SK-N-SH treated with all-trans-retinoic acid at 6 μM for 48 hours (cell line): ENCODE measurements at regions not wholly inside any gene's neighbourhood (a gene's known extent, or its start where the extent isn't known, plus 50 kb on each side); places are given as distances from the start of the nearest gene placed in this dataset.
"Not testable (repeated sequence)": the region's sequence is repeated elsewhere in the genome, so short reads cannot be mapped to it uniquely, and the experiment has no call there.

Source experiments
- ATAC-seq: fragments of 200-7000 bp; cut with Tn5 transposase; 3 replicates; pipeline ENCODE4 v1.9.1; 2020; ENCODE audit warnings: mild to moderate bottlenecking, moderate library complexity
- ARNTL ChIP-seq: fragments of 450-650 bp; formaldehyde crosslinking; IDR thresholded peaks from 2 replicates; pipeline ENCODE4 v1.5.0; 2020; ENCODE audit warnings: low read depth, mild to moderate bottlenecking, moderate library complexity, borderline replicate concordance
- BACH2 ChIP-seq: fragments of 250-450 bp; sonication (Bioruptor Pico); IDR thresholded peaks from 2 replicates; pipeline ENCODE4 v1.9.0; 2021; ENCODE audit warnings: mild to moderate bottlenecking, borderline replicate concordance
- CREB5 ChIP-seq: fragments of 250-450 bp; sonication (Bioruptor Pico); IDR thresholded peaks from 2 replicates; pipeline ENCODE4 v1.5.1; 2020; ENCODE audit warnings: low read depth, mild to moderate bottlenecking, moderate library complexity
- CSDC2 ChIP-seq: fragments of 250-450 bp; sonication (Bioruptor Pico); IDR thresholded peaks from 2 replicates; pipeline ENCODE4 v1.5.0; 2020; ENCODE audit warnings: mild to moderate bottlenecking, moderate library complexity
- CSRNP3 ChIP-seq: fragments of 250-450 bp; sonication (Bioruptor Pico); IDR thresholded peaks from 2 replicates; pipeline ENCODE4 v1.5.1; 2021; ENCODE audit warnings: mild to moderate bottlenecking, moderate library complexity
- ESRRG ChIP-seq: fragments of 250-450 bp; sonication (Bioruptor Pico); IDR thresholded peaks from 2 replicates; pipeline ENCODE4 v1.6.1; 2021; ENCODE audit warnings: mild to moderate bottlenecking
- GLIS3 ChIP-seq: fragments of 250-450 bp; sonication (Bioruptor Pico); IDR thresholded peaks from 2 replicates; pipeline ENCODE4 v1.5.0; 2020; ENCODE audit warnings: mild to moderate bottlenecking, moderate library complexity
- ISL1 ChIP-seq: fragments of 250-450 bp; sonication (Bioruptor Pico); IDR thresholded peaks from 2 replicates; pipeline ENCODE4 v2.1.2; 2022; ENCODE audit warnings: mild to moderate bottlenecking, moderate library complexity
- OSR1 ChIP-seq: fragments of 250-450 bp; sonication (Bioruptor Pico); IDR thresholded peaks from 2 replicates; pipeline ENCODE4 v1.8.0; 2022; ENCODE audit warnings: moderate library complexity, mild to moderate bottlenecking, inconsistent platforms
- PATZ1 ChIP-seq: fragments of 250-450 bp; sonication (Bioruptor Pico); IDR thresholded peaks from 2 replicates; pipeline ENCODE4 v1.8.0; 2020; ENCODE audit warnings: mild to moderate bottlenecking, moderate library complexity, borderline replicate concordance
- POU6F1 ChIP-seq: fragments of 250-450 bp; sonication (Bioruptor Pico); IDR thresholded peaks from 2 replicates; pipeline ENCODE4 v1.8.0; 2021; ENCODE audit warnings: low read depth, mild to moderate bottlenecking, moderate library complexity, borderline replicate concordance
- PPARA ChIP-seq: fragments of 250-450 bp; sonication (Bioruptor Pico); IDR thresholded peaks from 2 replicates; pipeline ENCODE4 v1.5.0; 2020; ENCODE audit warnings: mild to moderate bottlenecking, borderline replicate concordance
- RARB ChIP-seq: fragments of 250-450 bp; sonication (Bioruptor Pico); IDR thresholded peaks from 2 replicates; pipeline ENCODE4 v1.8.0; 2021; ENCODE audit warnings: mild to moderate bottlenecking, moderate library complexity
- SNAI2 ChIP-seq: fragments of 250-450 bp; sonication (Bioruptor Pico); IDR thresholded peaks from 2 replicates; pipeline ENCODE4 v1.5.0; 2020; ENCODE audit warnings: mild to moderate bottlenecking, moderate library complexity
- TCF4 ChIP-seq: fragments of 250-450 bp; sonication (Bioruptor Pico); IDR thresholded peaks from 2 replicates; pipeline ENCODE4 v1.8.0; 2021; ENCODE audit warnings: mild to moderate bottlenecking, moderate library complexity, borderline replicate concordance
- TOX ChIP-seq: fragments of 250-450 bp; sonication (Bioruptor Pico); IDR thresholded peaks from 2 replicates; pipeline ENCODE4 v1.8.0; 2021; ENCODE audit warnings: mild to moderate bottlenecking, moderate library complexity, borderline replicate concordance
- TSHZ2 ChIP-seq: fragments of 250-450 bp; sonication (Bioruptor Pico); IDR thresholded peaks from 2 replicates; pipeline ENCODE4 v1.5.0; 2020; ENCODE audit warnings: mild to moderate bottlenecking, moderate library complexity
- ZC3H10 ChIP-seq: fragments of 250-450 bp; sonication (Bioruptor Pico); IDR thresholded peaks from 2 replicates; pipeline ENCODE4 v1.5.1; 2021; ENCODE audit warnings: mild to moderate bottlenecking, moderate library complexity
- ZFP3 ChIP-seq: fragments of 250-450 bp; sonication (Bioruptor Pico); IDR thresholded peaks from 2 replicates; pipeline ENCODE4 v1.5.0; 2020; ENCODE audit warnings: mild to moderate bottlenecking, moderate library complexity
- ZFP30 ChIP-seq: fragments of 450-650 bp; formaldehyde crosslinking; IDR thresholded peaks from 2 replicates; pipeline ENCODE4 v1.5.0; 2022; ENCODE audit warnings: mild to moderate bottlenecking, moderate library complexity
- ZNF565 ChIP-seq: fragments of 450-650 bp; formaldehyde crosslinking; conservative IDR thresholded peaks from 2 replicates; pipeline ENCODE4 v1.5.0; 2020; ENCODE audit warnings: low read depth, mild to moderate bottlenecking, moderate library complexity
- ZNF70 ChIP-seq: fragments of 450-650 bp; formaldehyde crosslinking; IDR thresholded peaks from 2 replicates; pipeline ENCODE4 v1.5.0; 2020; ENCODE audit warnings: mild to moderate bottlenecking, moderate library complexity
- ZNF8 ChIP-seq: fragments of 450-650 bp; formaldehyde crosslinking; IDR thresholded peaks from 2 replicates; pipeline ENCODE4 v1.5.0; 2020; ENCODE audit warnings: mild to moderate bottlenecking, moderate library complexity

- no peak for ATAC-seq
- TF ChIP-seq CSDC2 (CRISPR knock-in tag) (no peak), ZNF565 (CRISPR knock-in tag) (no peak), PPARA (CRISPR knock-in tag) (no peak), PATZ1 (CRISPR knock-in tag) (no peak), SNAI2 (CRISPR knock-in tag) (no peak), ZFP30 (no peak)
- TF ChIP-seq, all 23 proteins: peak for 0
Measured at GRCh38 chr1:90295534-90295933, 300.6 kb downstream of the ZNF326 start.

- no peak for TF ChIP-seq RARB
- TF ChIP-seq ZNF565 (CRISPR knock-in tag): no peak
- no peak for TF ChIP-seq POU6F1
- no peak for TF ChIP-seq OSR1 (CRISPR knock-in tag)
- no peak for TF ChIP-seq TCF4 (CRISPR knock-in tag)
- no peak for TF ChIP-seq TOX (CRISPR knock-in tag)
- no peak for ATAC-seq
Measured at GRCh38 chr1:90291431-90292216, 296.7 kb downstream of the ZNF326 start.

GRCh38 chr1:90282811-90283210 is 287.9 kb downstream of the ZNF326 start:
- no peak for ATAC-seq
- TF ChIP-seq ISL1 (CRISPR knock-in tag): no peak
- no peak for TF ChIP-seq CSRNP3 (CRISPR knock-in tag)
- no peak for TF ChIP-seq PPARA (CRISPR knock-in tag)
- TF ChIP-seq ZFP3 (CRISPR knock-in tag): no peak
- TF ChIP-seq GLIS3 (CRISPR knock-in tag): no peak
- no peak for TF ChIP-seq ESRRG (CRISPR knock-in tag)
- no peak for TF ChIP-seq ZFP30
- no peak for TF ChIP-seq BACH2 (CRISPR knock-in tag)
- TF ChIP-seq CSDC2 (CRISPR knock-in tag): no peak
- TF ChIP-seq ARNTL: no peak
- TF ChIP-seq POU6F1: no peak

- ATAC-seq: not testable (repeated sequence)
Measured at GRCh38 chr1:90281886-90282285, 287.0 kb downstream of the ZNF326 start.

- no peak for ATAC-seq
- TF ChIP-seq ZFP3 (CRISPR knock-in tag): no peak
- no peak for TF ChIP-seq OSR1 (CRISPR knock-in tag)
- TF ChIP-seq ZNF8: no peak
- no peak for TF ChIP-seq TSHZ2
- TF ChIP-seq CREB5 (CRISPR knock-in tag): no peak
- TF ChIP-seq RARB: no peak
- no peak for TF ChIP-seq ZC3H10 (CRISPR knock-in tag)
- no peak for TF ChIP-seq ZNF70
- TF ChIP-seq, all 23 proteins: peak for 0
Measured at GRCh38 chr1:90277270-90277669, 282.4 kb downstream of the ZNF326 start.
